HEK293T (cell line): ENCODE measurements at regions not wholly inside any gene's neighbourhood (a gene's known extent, or its start where the extent isn't known, plus 50 kb on each side); places are given as distances from the start of the nearest gene placed in this dataset.

Experiments
- CTCF ChIA-PET: fragments of 350-600 bp; formaldehyde crosslinking; extraction: SDS; loops from one replicate; lab custom pipeline; 2021; ENCODE audit warnings: antibody characterized with exemption, inconsistent platforms; lab: Yijun Ruan, JAX
- POLR2A ChIA-PET: fragments of 350-600 bp; formaldehyde crosslinking; extraction: SDS; loops from one replicate; lab custom pipeline; 2020; ENCODE audit warnings: antibody characterized with exemption, inconsistent platforms; lab: Yijun Ruan, JAX
- DNase-seq: peaks from one replicate; pipeline ENCODE4 v3.0.0; 2012; ENCODE audit warnings: mixed read lengths; ENCODE audit errors: extremely low spot score
- ARNT ChIP-seq: fragments of 450-650 bp; IDR thresholded peaks from 2 replicates; pipeline ENCODE4 v1.6.1; 2017; ENCODE audit warnings: mild to moderate bottlenecking
- BHLHE40 ChIP-seq: fragments of 450-650 bp; IDR thresholded peaks from 2 replicates; pipeline ENCODE4 v1.6.1; 2016; ENCODE audit warnings: mild to moderate bottlenecking, moderate library complexity, borderline replicate concordance
- CTBP1 ChIP-seq: fragments of 450-650 bp; IDR thresholded peaks from 2 replicates; pipeline ENCODE4 v1.6.1; 2016; ENCODE audit warnings: borderline replicate concordance
- ELF4 ChIP-seq: fragments of 450-650 bp; IDR thresholded peaks from 2 replicates; pipeline ENCODE4 v1.6.1; 2017; ENCODE audit warnings: antibody characterized with exemption
- FOXA1 ChIP-seq: fragments of 450-650 bp; IDR thresholded peaks from 2 replicates; pipeline ENCODE4 v1.6.1; 2016; ENCODE audit warnings: mild to moderate bottlenecking
- FOXK2 ChIP-seq: fragments of 450-650 bp; IDR thresholded peaks from 2 replicates; pipeline ENCODE4 v1.6.1; 2016; ENCODE audit warnings: mild to moderate bottlenecking
- FOXM1 ChIP-seq: fragments of 450-650 bp; IDR thresholded peaks from 2 replicates; pipeline ENCODE4 v1.6.1; 2017; ENCODE audit warnings: mild to moderate bottlenecking, borderline replicate concordance
- HDGF ChIP-seq: fragments of 450-650 bp; IDR thresholded peaks from 2 replicates; pipeline ENCODE4 v1.6.1; 2017; ENCODE audit warnings: antibody characterized with exemption, borderline replicate concordance
- L3MBTL2 ChIP-seq: fragments of 450-650 bp; conservative IDR thresholded peaks from 2 replicates; pipeline ENCODE4 v1.6.1; 2016; ENCODE audit warnings: mild to moderate bottlenecking
- LEF1 ChIP-seq: fragments of 450-650 bp; IDR thresholded peaks from 2 replicates; pipeline ENCODE4 v1.6.1; 2017; ENCODE audit warnings: mild to moderate bottlenecking, borderline replicate concordance
- NFRKB ChIP-seq: fragments of 450-650 bp; IDR thresholded peaks from 2 replicates; pipeline ENCODE4 v1.6.1; 2016; ENCODE audit warnings: mild to moderate bottlenecking, moderate library complexity
- PKNOX1 ChIP-seq: fragments of 450-650 bp; IDR thresholded peaks from 2 replicates; pipeline ENCODE4 v1.6.1; 2016
- SP1 ChIP-seq: fragments of 450-650 bp; IDR thresholded peaks from 2 replicates; pipeline ENCODE4 v1.6.1; 2017
- SUZ12 ChIP-seq: fragments of 450-650 bp; IDR thresholded peaks from 2 replicates; pipeline ENCODE4 v1.6.1; 2016; ENCODE audit warnings: mild to moderate bottlenecking
- TARDBP ChIP-seq: fragments of 450-650 bp; IDR thresholded peaks from 2 replicates; pipeline ENCODE4 v1.6.1; 2016
- ZNF384 ChIP-seq: fragments of 450-650 bp; IDR thresholded peaks from 2 replicates; pipeline ENCODE4 v1.6.1; 2016

- DNase-seq, result no peak
- no peak for TF ChIP-seq ELF4
- no peak for TF ChIP-seq SP1
- TF ChIP-seq ZNF384, result no peak
- no peak for TF ChIP-seq FOXM1
- no peak for TF ChIP-seq TARDBP
- TF ChIP-seq CTBP1, result no peak
- TF ChIP-seq L3MBTL2, result no peak
- TF ChIP-seq HDGF, result no peak
- TF ChIP-seq LEF1, result no peak
- no peak for TF ChIP-seq ARNT
- TF ChIP-seq BHLHE40, result no peak
- no peak for TF ChIP-seq FOXA1
- POLR2A ChIA-PET, result no interaction called here
- CTCF ChIA-PET, result no interaction called here
Observed at GRCh38 chr4:127069675-127070074, 563.1 kb upstream of the INTU start.

- DNase-seq, result no peak
- ChIA-PET CTCF (interaction anchor here (0.6 kb wide), 1 partner anchor 848 kb away, joined by 3 read pairs; no protein-coding TSS in a partner anchor), POLR2A (no interaction called here)
- TF ChIP-seq SUZ12 (no peak), ZNF384 (no peak), ARNT (no peak), SP1 (no peak), FOXM1 (no peak), TARDBP (no peak), ELF4 (no peak), FOXA1 (no peak), PKNOX1 (no peak), BHLHE40 (no peak), FOXK2 (no peak), NFRKB (no peak), HDGF (no peak), LEF1 (no peak), CTBP1 (no peak), L3MBTL2 (no peak)
Observed at GRCh38 chr4:127071443-127071842, 561.3 kb upstream of the INTU start.

- ChIA-PET POLR2A (no interaction called here), CTCF (no interaction called here)
- no peak for TF ChIP-seq ELF4
- TF ChIP-seq NFRKB, result no peak
- TF ChIP-seq SP1, result no peak
- no peak for TF ChIP-seq L3MBTL2
- TF ChIP-seq LEF1, result no peak
- no peak for TF ChIP-seq ZNF384
- TF ChIP-seq BHLHE40, result no peak
- no peak for TF ChIP-seq SUZ12
- TF ChIP-seq ARNT, result no peak
- no peak for TF ChIP-seq FOXA1
- no peak for TF ChIP-seq PKNOX1
- no peak for TF ChIP-seq HDGF
- no peak for TF ChIP-seq CTBP1
- no peak for TF ChIP-seq TARDBP
- no peak for TF ChIP-seq FOXM1
- DNase-seq, result no peak
Observed at GRCh38 chr4:127080141-127080540, 552.6 kb upstream of the INTU start.

- CTCF ChIA-PET, result no interaction called here
- POLR2A ChIA-PET, result no interaction called here
- TF ChIP-seq SP1, result no peak
- no peak for TF ChIP-seq LEF1
- TF ChIP-seq PKNOX1, result no peak
- no peak for DNase-seq
Observed at GRCh38 chr4:127081041-127081440, 551.7 kb upstream of the INTU start.

DNA sequence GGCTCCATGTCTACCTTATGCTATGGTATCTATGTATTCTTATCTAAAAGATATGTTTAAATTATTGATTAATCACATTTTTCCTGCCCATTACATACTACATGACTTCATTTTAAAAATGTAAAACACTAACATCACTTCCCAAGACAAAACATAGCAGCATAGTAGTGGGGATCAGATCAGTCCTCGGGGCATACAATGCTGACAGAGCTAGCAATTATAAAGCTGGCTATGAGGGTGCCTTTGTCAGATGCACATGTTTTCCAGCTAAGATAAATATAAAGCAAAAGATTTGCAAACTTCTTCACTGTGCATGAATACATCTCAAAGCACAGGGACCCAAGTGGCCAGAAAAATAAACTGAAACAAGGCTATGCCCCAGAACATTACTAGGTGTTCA is 549.8 kb upstream of the INTU start:
- DNase-seq, result no peak
- TF ChIP-seq LEF1, result no peak
- no peak for TF ChIP-seq PKNOX1
- no peak for TF ChIP-seq L3MBTL2
- no peak for TF ChIP-seq FOXA1
- TF ChIP-seq SUZ12, result no peak
- TF ChIP-seq FOXM1, result no peak
- TF ChIP-seq ZNF384, result no peak
- TF ChIP-seq TARDBP, result no peak
- no peak for TF ChIP-seq FOXK2
- no peak for TF ChIP-seq CTBP1
- ChIA-PET POLR2A (no interaction called here), CTCF (no interaction called here)

DNA sequence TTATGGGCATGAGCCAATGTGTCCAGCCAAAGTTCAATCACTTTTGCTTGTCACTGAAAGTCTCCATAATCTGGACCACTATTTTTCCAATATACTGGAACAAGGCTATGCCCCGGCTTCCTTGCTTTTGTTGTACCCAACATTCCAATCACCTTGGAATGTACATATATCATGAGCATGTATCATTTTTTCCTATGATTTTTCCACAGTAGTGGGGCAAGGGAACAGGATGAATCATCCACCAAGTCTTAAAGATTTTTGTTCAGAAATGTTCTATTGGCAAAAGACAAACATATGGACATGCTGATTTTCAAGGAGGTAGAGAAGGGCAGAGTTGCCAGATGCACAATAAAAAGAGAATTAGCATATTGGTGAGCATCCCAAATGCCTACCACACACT is 548.1 kb upstream of the INTU start:
- POLR2A ChIA-PET, result no interaction called here
- CTCF ChIA-PET, result no interaction called here
- no peak for DNase-seq
- TF ChIP-seq ARNT, result no peak
- no peak for TF ChIP-seq BHLHE40
- TF ChIP-seq FOXK2, result no peak
- TF ChIP-seq L3MBTL2, result no peak
- no peak for TF ChIP-seq SUZ12

DNA sequence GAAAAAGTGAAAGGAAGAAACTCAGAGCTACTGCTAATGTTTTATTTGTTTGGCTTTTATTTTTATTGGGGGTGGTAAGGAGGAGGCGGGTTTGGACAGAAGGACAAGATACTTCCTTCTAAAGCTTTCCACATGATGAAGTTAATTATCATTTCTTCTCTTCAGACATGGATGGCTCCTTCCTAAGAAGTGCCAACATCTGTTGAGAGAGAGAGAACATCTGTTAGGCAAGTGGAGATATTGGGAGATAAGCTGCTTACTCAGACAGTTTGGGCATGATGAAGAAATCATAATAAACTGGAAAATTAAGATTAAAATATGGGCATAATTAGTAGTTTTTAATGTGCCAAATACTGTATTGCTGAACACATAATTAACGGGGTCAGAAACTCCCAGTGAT is 535.7 kb upstream of the INTU start:
- TF ChIP-seq FOXA1, result no peak
- TF ChIP-seq ELF4, result no peak
- TF ChIP-seq FOXK2, result no peak
- no peak for TF ChIP-seq SUZ12
- TF ChIP-seq LEF1, result no peak
- TF ChIP-seq FOXM1, result no peak
- TF ChIP-seq CTBP1, result no peak
- TF ChIP-seq NFRKB, result no peak
- ChIA-PET CTCF (no interaction called here), POLR2A (no interaction called here)
- DNase-seq, result no peak
